ENCODE measurements at regions not wholly inside any gene's neighbourhood (a gene's known extent, or its start where the extent isn't known, plus 50 kb on each side); places are given as distances from the start of the nearest gene placed in this dataset.
"Not testable (repeated sequence)": the region's sequence is repeated elsewhere in the genome, so short reads cannot be mapped to it uniquely, and the experiment has no call there.

DNA sequence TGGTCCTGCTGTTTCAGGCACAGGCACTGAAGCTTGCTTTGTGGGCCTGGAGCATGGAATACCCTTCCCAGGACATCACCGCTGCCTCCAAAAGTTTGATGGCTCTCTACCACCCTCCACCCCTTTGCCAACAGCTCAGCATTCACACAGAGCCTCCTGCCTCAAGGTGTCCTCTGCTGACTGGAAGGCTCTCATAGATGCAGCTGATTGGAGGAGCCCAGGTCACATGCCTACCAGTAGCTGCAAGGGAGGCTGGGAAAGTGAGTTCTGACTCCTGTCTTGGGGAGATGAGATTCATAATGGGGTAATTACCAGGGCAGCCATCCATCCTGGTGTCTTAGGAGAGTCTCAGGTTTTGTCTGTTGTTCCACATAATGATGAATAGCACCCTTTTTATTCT lies 124.8 kb upstream of the GRIK3 start:
- DNase-seq (ENCODE audit: low read depth in 2 of 2), result no peak

DNA sequence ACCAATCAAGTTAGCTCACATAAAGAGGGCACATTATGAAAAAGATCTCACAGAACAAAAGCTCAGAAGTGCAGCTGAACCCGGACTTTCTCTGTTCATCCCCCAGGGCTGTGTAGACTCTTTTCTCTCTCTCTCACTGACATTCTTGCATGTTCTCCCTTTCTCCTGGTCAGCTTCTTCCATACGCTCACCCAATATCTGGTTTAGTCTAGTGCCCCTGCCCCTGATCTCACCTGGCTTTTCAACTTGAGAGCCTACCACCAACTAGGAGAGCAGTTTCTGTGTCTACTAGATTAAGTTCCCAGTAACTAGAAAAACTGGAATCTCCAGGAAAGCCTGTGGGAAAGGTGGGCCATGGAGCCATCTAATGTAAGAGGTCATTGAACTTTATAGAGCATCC lies 126.9 kb upstream of the GRIK3 start:
- no peak for DNase-seq (ENCODE audit: low read depth in 2 of 2)

DNA sequence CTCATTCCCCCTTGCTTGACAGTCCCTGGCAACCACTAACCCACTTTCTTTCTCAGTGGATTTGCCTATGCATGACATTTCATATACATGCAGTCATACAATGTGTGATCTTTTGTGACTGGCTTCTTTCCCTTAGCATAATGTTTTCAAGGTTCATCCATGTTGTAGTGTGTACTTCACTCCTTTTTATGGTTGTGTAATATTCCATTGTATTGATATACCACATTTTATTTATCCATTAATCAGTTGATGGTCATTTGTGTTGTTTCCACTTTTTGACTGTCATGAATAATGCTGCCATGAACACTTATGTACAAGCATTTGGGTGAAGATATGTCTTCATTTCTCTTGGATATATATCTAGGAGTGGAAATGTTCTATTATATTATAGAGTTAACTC lies 127.7 kb upstream of the GRIK3 start:
- DNase-seq (ENCODE audit: low read depth in 2 of 2), result no peak

DNA sequence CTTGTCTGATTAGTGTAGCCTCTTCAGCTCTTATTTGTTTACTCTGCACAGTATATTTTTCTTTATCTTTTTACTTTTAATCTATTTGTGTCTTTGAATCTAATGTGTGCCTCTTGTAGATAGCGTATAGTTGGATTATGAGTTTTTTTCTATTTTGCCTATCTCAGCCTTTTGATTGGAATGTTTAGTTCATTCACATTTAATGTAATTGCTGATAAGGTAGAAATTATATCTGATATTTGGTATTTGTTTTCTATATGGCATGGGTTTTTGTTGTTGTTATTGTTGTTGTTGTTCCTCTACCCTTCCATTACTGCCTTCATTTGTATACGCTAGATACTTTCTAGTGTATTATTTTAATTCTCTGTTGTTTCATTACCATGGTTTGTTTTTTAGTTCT lies 131.7 kb upstream of the GRIK3 start:
- DNase-seq (ENCODE audit: low read depth in 2 of 2), result no peak

DNA sequence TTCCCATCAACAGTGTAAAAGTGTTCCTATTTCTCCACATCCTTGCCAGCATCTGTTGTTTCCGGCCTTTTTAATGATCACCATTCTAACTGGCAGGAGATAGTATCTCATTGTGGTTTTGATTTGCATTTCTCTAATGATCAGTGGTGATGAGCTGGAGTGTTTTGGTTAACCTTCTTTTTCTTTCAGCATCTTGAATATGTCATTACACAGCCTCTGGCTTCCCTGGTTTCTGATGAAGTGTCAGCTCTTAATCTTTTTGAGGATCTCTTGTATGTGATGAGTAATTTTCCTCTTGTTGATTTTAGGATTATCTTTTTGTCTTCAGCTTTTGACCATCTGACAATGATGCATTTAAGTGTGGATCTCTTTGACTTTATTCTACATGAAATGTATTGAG lies 133.2 kb upstream of the GRIK3 start:
- DNase-seq (ENCODE audit: low read depth in 2 of 2), result no peak

DNA sequence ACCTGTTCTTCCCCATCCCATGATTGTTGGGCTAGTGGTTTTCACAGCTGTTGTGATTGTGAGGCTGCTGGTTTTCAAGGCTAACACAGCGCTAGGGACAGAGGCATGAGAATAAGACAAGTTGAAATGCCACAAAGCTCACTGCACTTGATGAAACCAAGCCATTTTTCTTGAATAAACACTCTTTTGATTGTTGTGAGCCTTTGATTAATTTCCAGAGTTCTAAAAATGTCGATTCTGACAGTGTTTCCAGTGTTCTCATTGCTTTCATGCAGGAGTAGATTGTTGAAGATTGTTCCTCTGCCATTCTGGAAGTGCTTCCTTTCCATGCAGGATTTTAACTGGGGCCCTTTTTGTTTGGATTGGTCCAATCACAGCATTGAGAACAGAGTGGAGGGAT lies 134.9 kb upstream of the GRIK3 start:
- no peak for DNase-seq (ENCODE audit: low read depth in 2 of 2)

DNA sequence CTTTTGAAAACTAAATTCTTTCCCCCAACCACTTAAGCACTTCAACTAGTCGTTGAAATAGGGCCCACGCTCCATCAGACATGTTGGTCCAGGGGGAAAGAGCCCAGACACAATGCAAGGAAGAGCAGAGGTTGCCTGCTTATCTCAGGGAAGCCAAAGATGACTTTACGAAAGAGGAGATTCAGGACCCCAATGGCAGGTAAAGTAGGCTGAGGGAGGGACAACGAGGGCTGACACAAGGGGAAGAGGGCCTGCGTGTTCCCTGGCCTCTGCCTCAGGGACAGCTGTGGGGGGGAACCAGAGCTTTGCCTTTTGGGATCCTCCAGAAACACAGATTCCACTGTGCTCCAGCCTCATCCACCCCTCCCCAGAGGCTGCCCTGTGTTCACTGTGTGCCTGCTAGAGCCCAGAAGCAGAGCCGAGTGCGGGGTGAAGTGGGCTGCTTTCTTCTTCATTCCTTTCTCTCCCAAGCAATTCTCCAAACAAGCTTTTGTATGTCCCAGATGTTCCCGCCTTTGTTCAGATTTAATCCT lies 135.5 kb upstream of the GRIK3 start:
- DNase-seq (ENCODE audit: low read depth in 2 of 2), result no peak

DNA sequence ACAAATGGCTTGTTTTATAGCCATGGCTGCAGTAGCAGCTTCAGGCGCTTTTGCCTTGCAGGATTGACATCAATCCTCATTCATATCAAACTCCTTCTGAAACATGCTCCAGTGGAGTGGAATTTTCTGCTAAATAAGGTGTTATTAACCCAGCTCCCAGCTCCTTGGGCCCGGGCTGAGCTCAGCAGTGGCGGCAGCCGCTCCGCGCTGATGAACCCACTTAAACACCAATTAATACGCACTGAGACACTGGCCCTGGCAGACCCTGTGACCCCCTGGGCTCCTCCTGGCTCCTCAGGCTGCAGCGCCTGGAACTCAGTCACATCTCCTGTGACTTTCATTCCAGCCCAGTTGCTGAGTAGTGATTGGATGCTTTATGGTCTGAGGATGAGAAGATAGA lies 137.4 kb upstream of the GRIK3 start:
- no peak for DNase-seq (ENCODE audit: low read depth in 2 of 2)

DNA sequence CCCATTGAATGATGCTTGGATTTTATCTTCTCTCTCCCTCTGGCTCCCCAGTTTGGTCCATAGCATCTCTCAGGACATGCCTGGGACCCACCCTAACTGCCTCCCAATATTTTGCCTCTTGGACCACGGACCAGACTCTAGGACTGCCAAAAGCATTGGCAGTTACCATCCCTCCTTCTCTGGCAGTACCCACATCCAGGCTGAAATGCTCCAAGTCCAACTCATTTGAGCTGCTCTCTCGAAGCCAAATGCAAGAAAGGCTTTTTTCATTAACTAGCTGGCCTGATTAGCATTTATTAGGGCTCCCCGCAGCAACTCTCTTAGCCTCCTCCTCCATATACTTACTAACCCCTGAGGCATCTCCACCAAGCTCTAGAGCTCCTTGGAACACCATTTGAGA lies 140.0 kb upstream of the GRIK3 start:
- DNase-seq (ENCODE audit: low read depth in 2 of 2), result no peak

DNA sequence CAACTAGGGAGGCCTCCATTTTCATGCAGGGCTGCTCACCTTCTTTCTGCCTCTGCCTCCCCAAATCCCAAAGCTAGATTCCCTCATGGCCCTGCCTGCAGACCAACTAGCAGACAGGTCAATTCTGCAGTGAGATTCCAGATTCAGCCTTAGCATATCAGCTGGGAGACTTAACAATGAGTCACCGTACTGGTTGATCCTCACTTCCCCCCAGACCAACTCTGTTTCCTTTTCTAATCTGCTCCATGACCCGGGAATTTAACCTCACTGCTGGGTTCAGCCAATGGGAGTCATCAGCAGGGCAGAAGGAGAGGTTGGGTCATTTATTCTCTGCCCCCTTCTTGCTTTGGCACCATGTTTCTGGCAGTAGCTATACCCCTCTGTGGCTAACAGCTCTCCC lies 140.6 kb upstream of the GRIK3 start:
- DNase-seq (ENCODE audit: low read depth in 2 of 2), result peak; percentile 26 to 62

DNA sequence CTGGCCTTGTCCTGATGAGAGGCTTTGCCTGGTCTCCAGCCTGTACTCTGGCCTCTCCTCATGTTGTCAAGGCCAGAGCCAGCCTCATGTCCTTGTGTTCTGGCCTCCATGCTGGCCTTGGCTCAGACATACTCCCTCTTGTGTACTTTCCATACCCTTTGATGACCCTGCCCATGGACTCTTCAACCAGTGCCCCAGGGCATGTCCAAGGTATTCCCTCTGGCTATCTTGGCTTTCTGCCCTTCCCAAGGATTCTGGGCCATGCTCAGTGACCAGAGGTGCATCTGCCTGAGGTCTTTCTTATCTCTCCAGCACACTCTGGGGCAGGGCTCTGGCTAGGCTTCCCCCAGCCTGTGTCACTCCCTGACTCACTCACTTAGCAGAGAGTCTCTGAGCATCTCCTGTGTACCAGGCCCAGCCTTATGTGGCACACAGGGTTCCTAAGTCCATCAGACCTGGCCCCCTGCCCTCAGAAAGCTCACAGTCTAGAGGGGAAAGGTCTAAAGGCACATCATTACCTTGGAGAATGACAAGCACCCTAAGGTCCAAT lies 141.4 kb upstream of the GRIK3 start:
- no peak for DNase-seq (ENCODE audit: low read depth in 2 of 2)

DNA sequence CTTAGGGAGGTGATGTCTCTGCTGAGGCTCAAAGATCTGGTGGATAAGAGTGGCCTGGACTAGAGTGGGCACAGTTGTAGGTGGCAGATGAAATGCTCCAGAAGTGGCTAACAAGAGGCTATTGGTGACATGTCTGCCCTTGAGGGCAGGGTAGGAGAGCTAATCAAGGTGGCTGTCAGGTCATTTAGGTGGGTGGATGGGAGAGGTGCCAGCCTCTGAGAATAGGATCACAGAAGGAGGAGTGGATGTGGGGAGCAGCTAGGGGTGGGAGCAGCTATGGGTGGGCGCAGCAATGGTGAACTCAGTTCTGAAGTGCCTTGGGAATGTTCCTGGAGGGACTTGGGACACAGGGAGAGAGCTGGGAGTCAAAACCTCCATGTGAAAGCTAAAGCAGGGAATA lies 142.0 kb upstream of the GRIK3 start:
- DNase-seq (ENCODE audit: low read depth in 2 of 2), result no peak

DNA sequence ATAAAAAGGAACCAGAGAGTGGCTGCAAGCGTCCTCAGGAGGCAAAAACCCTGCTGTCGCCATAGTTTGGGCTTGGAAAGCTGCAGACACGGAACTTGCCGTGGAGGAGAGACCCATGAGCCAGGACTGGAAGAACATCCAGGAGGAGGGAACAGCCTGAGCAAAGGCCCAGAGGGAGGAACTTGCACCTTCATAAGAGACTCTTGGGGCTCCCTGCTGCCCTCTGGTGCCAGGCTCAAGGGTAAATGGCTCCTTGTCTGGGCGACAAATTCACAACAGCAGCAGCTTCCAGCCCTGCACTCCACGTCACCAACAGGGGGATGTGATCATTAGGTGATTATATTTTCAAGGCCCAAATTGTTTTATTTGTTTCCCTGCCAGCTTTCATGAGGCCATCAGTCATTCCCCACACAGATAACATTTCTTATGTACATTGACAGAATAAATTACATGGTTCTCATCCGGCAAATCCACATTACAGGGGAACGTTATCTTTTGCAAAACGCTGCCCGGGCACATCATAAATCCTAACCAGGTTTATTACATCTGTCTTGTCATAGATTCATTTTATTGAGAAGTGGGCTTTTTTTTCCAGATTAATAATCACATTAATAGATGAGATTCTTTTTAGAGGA lies 143.0 kb upstream of the GRIK3 start:
- DNase-seq (ENCODE audit: low read depth in 2 of 2), result peak; percentile 39 to 48

DNA sequence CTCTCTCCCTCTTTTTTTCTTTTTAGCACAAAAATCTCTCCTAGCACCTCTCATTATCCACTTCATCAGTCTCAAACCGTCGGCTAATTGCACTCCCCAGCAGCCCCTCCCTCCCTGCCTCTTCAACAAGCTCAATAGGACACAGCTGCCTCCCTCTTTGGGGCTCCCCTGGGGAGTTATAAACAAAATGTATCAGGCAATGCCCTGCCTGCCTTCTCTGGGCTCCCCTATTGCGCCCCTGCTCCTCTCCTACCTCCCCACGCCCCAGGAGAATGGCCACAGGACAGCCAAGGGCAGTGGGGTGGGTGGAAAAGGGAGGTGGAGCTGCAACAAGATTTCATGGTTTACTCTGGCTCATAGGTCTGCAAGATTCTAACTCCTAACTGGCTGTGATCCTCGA lies 147.1 kb upstream of the GRIK3 start:
- DNase-seq (ENCODE audit: low read depth in 2 of 2), result no peak

DNA sequence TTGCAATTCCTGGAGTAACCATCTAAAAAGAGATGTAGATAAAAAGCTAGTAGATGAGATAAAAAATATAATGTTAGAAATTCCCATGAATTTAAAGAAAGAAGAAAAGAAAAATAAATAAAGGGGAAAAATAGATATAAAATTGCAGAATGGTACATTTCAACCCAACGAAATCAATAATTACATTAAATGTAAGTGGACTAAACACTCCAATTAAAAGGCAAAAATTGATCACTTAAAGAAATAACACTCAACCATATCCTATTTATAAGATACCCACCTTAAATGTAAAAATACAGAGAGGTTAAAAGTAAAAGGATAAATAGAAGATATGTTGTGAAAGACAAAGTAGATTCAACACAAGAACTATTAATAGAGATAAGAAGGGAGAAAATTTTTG lies 150.5 kb upstream of the GRIK3 start:
- no peak for DNase-seq (ENCODE audit: low read depth in 2 of 2)

DNA sequence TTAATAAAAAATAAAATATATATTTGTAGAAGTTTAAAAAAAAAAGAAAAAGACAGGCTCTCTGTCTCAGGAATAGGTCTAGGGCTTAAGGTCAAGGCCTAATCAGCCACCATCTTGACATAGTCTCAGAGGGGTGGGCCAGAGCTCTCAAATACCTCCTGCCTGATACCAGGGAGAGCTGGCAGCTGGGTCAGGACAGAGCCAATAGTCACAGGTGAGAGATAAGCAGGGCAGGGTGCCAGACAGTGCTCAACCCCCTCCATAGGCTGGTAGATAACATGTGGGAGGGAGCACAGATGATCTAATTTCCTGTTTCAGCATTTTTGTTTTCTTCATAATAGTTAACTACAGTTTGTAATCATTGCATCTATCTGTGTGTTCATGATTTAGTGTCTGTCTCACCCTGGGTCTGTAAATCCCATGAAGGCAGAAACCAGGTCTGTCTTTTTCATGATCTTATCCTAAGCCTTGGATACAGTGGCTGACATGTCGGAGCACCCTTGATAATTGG lies 152.0 kb upstream of the GRIK3 start:
- no peak for DNase-seq (ENCODE audit: low read depth in 2 of 2)

DNA sequence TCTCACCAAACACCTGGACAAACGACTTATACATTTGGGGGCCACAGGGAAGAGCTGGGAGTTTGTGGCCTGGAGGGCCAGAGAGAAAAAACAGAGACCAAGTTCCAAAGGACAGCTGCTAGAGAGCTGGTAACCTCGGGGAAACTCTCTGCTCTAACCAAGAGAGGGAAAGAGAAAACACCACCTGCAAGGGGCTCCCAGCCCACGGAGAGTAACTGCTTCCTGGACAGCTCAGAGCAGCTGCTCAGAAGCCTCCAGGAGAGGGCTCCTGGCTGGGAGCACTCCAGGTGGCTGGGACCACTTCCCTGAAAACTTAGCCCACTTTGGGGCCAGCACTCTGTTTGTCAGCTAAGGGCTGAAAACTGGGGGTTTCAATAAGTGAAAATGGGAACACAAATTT lies 154.8 kb upstream of the GRIK3 start:
- no peak for DNase-seq (ENCODE audit: low read depth in 2 of 2)

DNA sequence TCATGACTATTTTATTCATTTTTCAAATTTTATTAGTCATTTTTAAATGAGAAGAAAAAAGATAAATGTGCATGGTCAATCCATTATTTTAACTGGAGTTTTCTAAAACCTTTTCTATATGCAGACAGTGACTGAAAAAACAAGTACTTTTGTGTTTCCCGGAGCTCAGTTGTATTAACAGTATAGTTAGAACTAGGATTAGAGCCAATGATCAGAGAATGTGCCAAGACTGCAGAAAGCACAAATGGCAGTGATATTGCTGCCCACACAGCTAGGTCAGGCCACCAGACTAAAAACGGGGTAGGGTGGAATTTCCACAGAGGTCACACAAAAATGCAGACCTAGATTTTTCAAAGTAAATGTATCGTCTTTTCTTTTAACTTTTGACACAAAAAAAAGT lies 163.1 kb upstream of the GRIK3 start:
- no peak for DNase-seq (ENCODE audit: low read depth in 2 of 2)

DNA sequence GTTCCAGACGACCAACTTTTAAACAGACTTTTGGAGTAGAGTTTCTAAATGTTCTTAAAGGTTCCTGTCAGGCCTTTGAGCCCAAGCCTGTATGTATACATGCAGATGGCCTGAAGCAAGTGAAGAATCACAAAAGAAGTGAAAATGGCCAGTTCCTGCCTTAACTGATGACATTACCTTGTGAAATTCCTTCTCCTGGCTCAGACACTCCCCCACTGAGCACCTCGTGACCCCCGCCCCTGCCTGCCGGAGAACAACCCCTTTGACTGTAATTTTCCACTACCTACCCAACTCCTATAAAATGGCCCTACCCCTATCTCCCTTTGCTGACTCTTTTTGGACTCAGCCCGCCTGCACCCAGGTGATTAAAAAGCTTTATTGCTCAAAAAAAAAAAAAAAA lies 180.0 kb upstream of the GRIK3 start:
- DNase-seq (ENCODE audit: low read depth in 2 of 2), result not testable (repeated sequence)

DNA sequence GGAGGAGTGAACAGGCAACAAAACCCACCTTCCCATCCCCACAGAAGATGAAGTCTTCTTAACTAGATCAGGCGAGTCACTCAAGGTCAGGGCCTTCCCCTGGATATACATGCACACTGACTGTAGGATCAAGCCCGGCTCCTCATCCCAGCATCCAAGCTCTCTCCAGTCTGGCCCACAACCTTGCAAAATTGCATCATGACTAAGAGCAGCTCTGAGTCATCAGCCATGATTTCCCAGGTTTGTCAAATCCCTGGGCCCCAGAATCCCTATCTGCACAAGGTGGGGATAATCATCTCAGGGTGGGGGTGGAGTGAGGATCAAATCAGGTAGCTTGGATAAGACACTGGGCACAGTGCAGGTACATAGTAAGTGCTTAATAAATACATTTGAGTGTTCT lies 199.3 kb upstream of the GRIK3 start:
- DNase-seq (ENCODE audit: low read depth in 2 of 2), result no peak

DNA sequence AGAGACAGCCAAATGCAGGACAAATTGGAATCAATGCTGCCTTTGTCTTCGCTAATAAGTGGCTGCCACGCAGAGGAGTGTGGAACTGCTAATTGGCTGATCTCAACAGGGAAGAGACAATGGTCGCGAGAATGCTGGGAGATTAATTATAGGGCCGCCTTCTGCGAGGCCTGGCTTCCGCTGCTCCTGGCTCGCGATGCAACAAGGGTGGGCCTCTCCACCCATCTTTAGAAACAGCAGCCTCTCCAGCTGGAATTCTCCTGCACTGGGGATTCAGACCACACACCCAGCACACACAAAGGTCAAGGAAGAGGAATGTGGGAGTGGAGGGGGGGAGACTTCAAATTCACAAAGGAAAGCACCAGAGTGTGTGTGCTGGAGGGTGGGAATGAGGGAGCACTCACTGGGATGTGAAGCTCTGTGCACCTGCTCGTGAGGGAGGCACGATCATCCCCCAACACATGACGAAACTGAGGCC lies 200.7 kb upstream of the GRIK3 start:
- no peak for DNase-seq (ENCODE audit: low read depth in 2 of 2)

DNA sequence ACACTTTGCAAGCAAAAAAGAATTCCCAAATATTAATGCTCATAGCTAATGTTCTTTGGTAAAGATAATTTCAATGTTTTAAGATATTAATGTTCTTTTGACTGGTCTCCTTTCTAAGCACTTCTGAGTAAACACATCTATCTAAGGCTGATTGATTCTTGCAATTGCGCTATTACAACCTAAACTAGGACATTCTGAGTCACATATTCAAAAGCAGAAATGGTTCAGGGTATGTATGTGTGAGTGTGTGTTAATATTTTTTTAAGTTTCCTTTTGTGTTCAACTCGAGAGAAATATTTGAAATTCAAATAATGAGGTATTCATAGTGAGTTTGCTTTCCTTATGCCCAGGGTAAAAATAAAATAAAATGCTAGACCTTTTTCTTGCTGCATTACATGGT lies 203.6 kb upstream of the GRIK3 start:
- no peak for DNase-seq (ENCODE audit: low read depth in 2 of 2)

Data from lung microvascular endothelial cell (primary cell).